Heart left ventricle (tissue), 13 donors: ENCODE measurements at regions not wholly inside any gene's neighbourhood (a gene's known extent, or its start where the extent isn't known, plus 50 kb on each side); places are given as distances from the start of the nearest gene placed in this dataset.

ENCODE experiments used
- CTCF ChIP-seq, 12 donors: fragments of 200-600 bp; sonication (generic) in 4 of 12; IDR thresholded peaks; one replicate each; pipeline versions ENCODE4 v1.5.0 to v1.8.0; 2018 to 2022; ENCODE audit warnings: antibody characterized with exemption in 12 of 12, mild to moderate bottlenecking in 5 of 12
- POLR2A ChIP-seq, 2 donors: fragments of 450-650 bp; IDR thresholded peaks; one replicate each; pipeline ENCODE4 v1.6.1; 2017; ENCODE audit warnings: antibody characterized with exemption in 2 of 2, mild to moderate bottlenecking in 2 of 2, moderate library complexity in 2 of 2
- donor health status: ischemic (EF 13 %, LVEDD 7.1; RV severe dilation, severe dysfunction).
- donor health status: DM: no; HTN: yes; CAD: no.
- donor health status: DM: no; HTN: no; CAD: no.
- donor health status: ischemic (EF 25% LVEDD 6.9; RV normal size, moderate dysfunction).
- donor health status: ischemic (EF 25% LVEDD 5.7; RV mildly dilated, moderate dysfunction).
- donor health status: ischemic (EF 35%, LVEDD 5.7; RV mildly dilated, moderate dysfunction).
- donor health status: nonischemic (EF 11% LVEDD 7.7; RV severe dilation, severe dysfunction).
- donor health status: DM: yes; HTN: yes; CAD: no.
- donor health status: PGD.
- donor health status: ischemic (EF 29% LVEDD 5.4; RV normal size, mild dysfunction).
- donor health status: nonischemic (EF 23%, LVEDD 6.1; RV moderate dilation, normal function).

- TF ChIP-seq CTCF (IDR thresholded peaks at IDR 0.05) (no peak), POLR2A (IDR thresholded peaks at IDR 0.05) (no peak)
Observed at GRCh38 chr14:45940318-45940717, 687.3 kb upstream of the MIS18BP1 start.
